Stimulated activated naive CD8-positive, alpha-beta T cell treated with anti-CD3 and anti-CD28 coated beads, Interleukin-15, amount 100 ng/mL, for 72 hours (primary cell): ENCODE measurements at regions not wholly inside any gene's neighbourhood (a gene's known extent, or its start where the extent isn't known, plus 50 kb on each side); places are given as distances from the start of the nearest gene placed in this dataset.
"Not testable (repeated sequence)": the region's sequence is repeated elsewhere in the genome, so short reads cannot be mapped to it uniquely, and the experiment has no call there.

Source experiments
- ATAC-seq: fragments of 150-1000 bp; cut with Tn5 transposase; 2 replicates; pipeline ENCODE4 v1.10.0; 2021; ENCODE audit warnings: mild to moderate bottlenecking, moderate library complexity
- DNase-seq, 2 donors: peaks; one replicate each; pipeline ENCODE4 v3.0.0; 2021 to 2022
- H3K27ac Mint-ChIP-seq, 2 donors: one replicate each; pipeline ENCODE4 v1.8.0; 2022; ENCODE audit warnings: mild to moderate bottlenecking in 2 of 2, mixed read lengths in 2 of 2, moderate library complexity in 2 of 2
- H3K27me3 Mint-ChIP-seq: one replicate; pipeline ENCODE4 v1.8.0; 2022; ENCODE audit warnings: mixed read lengths
- H3K4me1 Mint-ChIP-seq: one replicate; pipeline ENCODE4 v1.8.0; 2022; ENCODE audit warnings: mild to moderate bottlenecking, mixed read lengths
- H3K4me3 Mint-ChIP-seq, 2 donors: one replicate each; pipeline ENCODE4 v1.8.0; 2022; ENCODE audit warnings: mild to moderate bottlenecking in 2 of 2, mixed read lengths in 2 of 2, moderate library complexity in 1 of 2
- H3K9me3 Mint-ChIP-seq, 2 donors: one replicate each; pipeline ENCODE4 v1.8.0; 2022; ENCODE audit warnings: mixed read lengths in 2 of 2

- Mint-ChIP-seq H3K27ac (peak overlapping the region in 1 of 2 donors; percentile 30), H3K9me3 (no peaks in the 10 kb centered on the region), H3K27me3 (peaks cover 23% of the 10 kb centered on the region), H3K4me1 (peaks cover 28% of the 10 kb centered on the region), H3K4me3 (no peak overlapping the region)
- no peak for DNase-seq
- ATAC-seq: no peak
These were observed 164.7 kb upstream of the IQSEC1 start for GRCh38 chr3:13237776-13238490.

- Mint-ChIP-seq H3K4me3 (no peak overlapping the region), H3K27me3 (peaks cover 35% of the 10 kb centered on the region), H3K9me3 (no peaks in the 10 kb centered on the region), H3K4me1 (peaks cover 28% of the 10 kb centered on the region), H3K27ac (no peak overlapping the region)
- no peak for DNase-seq
- no peak for ATAC-seq
These were observed 163.4 kb upstream of the IQSEC1 start for GRCh38 chr3:13236557-13237173.

GRCh38 chr3:13235897-13236296, 162.7 kb upstream of the IQSEC1 start:
- no peak for ATAC-seq
- peaks cover 28% of the 10 kb centered on the region for H3K4me1 Mint-ChIP-seq
- H3K27ac Mint-ChIP-seq: no peak overlapping the region
- no peaks in the 10 kb centered on the region for H3K9me3 Mint-ChIP-seq
- H3K4me3 Mint-ChIP-seq: no peak overlapping the region
- peaks cover 35% of the 10 kb centered on the region for H3K27me3 Mint-ChIP-seq
- DNase-seq: no peak

- peak; percentile 74 for ATAC-seq
These were observed 161.8 kb upstream of the IQSEC1 start for GRCh38 chr3:13235079-13235478.

GRCh38 chr3:13234666-13235065, 161.4 kb upstream of the IQSEC1 start:
- H3K9me3 Mint-ChIP-seq: no peaks in the 10 kb centered on the region
- DNase-seq (no peak), ATAC-seq (no peak)
- H3K4me1 Mint-ChIP-seq: peaks cover 28% of the 10 kb centered on the region
- H3K27me3 Mint-ChIP-seq: peaks cover 35% of the 10 kb centered on the region
- peak overlapping the region in 1 of 2 donors; percentile 51 for H3K4me3 Mint-ChIP-seq
- H3K27ac Mint-ChIP-seq: peak overlapping the region in 1 of 2 donors; percentile 19

More at GRCh38 chr3:13235079-13235478, 161.8 kb upstream of the IQSEC1 start:
- peaks cover 35% of the 10 kb centered on the region for H3K27me3 Mint-ChIP-seq
- no peak overlapping the region for H3K4me3 Mint-ChIP-seq
- no peaks in the 10 kb centered on the region for H3K9me3 Mint-ChIP-seq
- H3K4me1 Mint-ChIP-seq: peaks cover 28% of the 10 kb centered on the region
- peak in 1 of 2 donors; percentile 26 for DNase-seq
- no peak overlapping the region for H3K27ac Mint-ChIP-seq

GRCh38 chr3:13233487-13234485, 160.6 kb upstream of the IQSEC1 start:
- Mint-ChIP-seq H3K4me3 (peak overlapping the region; percentile 1 to 51), H3K4me1 (peaks cover 28% of the 10 kb centered on the region), H3K27ac (peak overlapping the region in 1 of 2 donors; percentile 37), H3K27me3 (peaks cover 35% of the 10 kb centered on the region), H3K9me3 (no peaks in the 10 kb centered on the region)
- ATAC-seq (peak; percentile 29), DNase-seq (peak in 1 of 2 donors; percentile 3)

GRCh38 chr3:13231781-13232666, 158.8 kb upstream of the IQSEC1 start:
- peaks cover 28% of the 10 kb centered on the region for H3K4me1 Mint-ChIP-seq
- peaks cover 35% of the 10 kb centered on the region for H3K27me3 Mint-ChIP-seq
- H3K27ac Mint-ChIP-seq: no peak overlapping the region
- H3K9me3 Mint-ChIP-seq: no peaks in the 10 kb centered on the region
- no peak overlapping the region for H3K4me3 Mint-ChIP-seq
- ATAC-seq (no peak), DNase-seq (no peak)

- DNase-seq (peak in 1 of 2 donors; percentile 19), ATAC-seq (peak; percentile 81)
- Mint-ChIP-seq H3K9me3 (no peaks in the 10 kb centered on the region), H3K4me1 (peaks cover 12% of the 10 kb centered on the region), H3K27me3 (peaks cover 22% of the 10 kb centered on the region), H3K27ac (peak overlapping the region in 1 of 2 donors; percentile 1), H3K4me3 (no peak overlapping the region)
These were observed 156.2 kb upstream of the IQSEC1 start for GRCh38 chr3:13229273-13229949.

GRCh38 chr3:13228584-13228983, 155.4 kb upstream of the IQSEC1 start:
- no peak overlapping the region for H3K27ac Mint-ChIP-seq

GRCh38 chr3:13228169-13228568, 154.9 kb upstream of the IQSEC1 start:
- not testable (repeated sequence) for DNase-seq, H3K4me3 Mint-ChIP-seq, H3K27ac Mint-ChIP-seq, ATAC-seq, H3K4me1 Mint-ChIP-seq, H3K9me3 Mint-ChIP-seq
- peaks cover 14% of the 10 kb centered on the region for H3K27me3 Mint-ChIP-seq

More at GRCh38 chr3:13228584-13228983, 155.4 kb upstream of the IQSEC1 start:
- DNase-seq: no peak
- Mint-ChIP-seq H3K9me3 (no peaks in the 10 kb centered on the region), H3K27me3 (peaks cover 17% of the 10 kb centered on the region), H3K4me3 (no peak overlapping the region), H3K4me1 (peaks cover 6% of the 10 kb centered on the region)
- ATAC-seq: no peak

GRCh38 chr3:13227315-13228165, 154.3 kb upstream of the IQSEC1 start:
- peaks cover 8% of the 10 kb centered on the region for H3K27me3 Mint-ChIP-seq
- no peak overlapping the region for H3K4me3 Mint-ChIP-seq
- DNase-seq (no peak), ATAC-seq (no peak)
- H3K4me1 Mint-ChIP-seq: peaks cover 7% of the 10 kb centered on the region
- H3K27ac Mint-ChIP-seq: no peak overlapping the region
- H3K9me3 Mint-ChIP-seq: no peaks in the 10 kb centered on the region

- Mint-ChIP-seq H3K4me3 (no peak overlapping the region), H3K27me3 (no peaks in the 10 kb centered on the region), H3K4me1 (peaks cover 7% of the 10 kb centered on the region), H3K27ac (no peak overlapping the region), H3K9me3 (no peaks in the 10 kb centered on the region)
- ATAC-seq (no peak), DNase-seq (no peak)
These were observed 151.7 kb upstream of the IQSEC1 start for GRCh38 chr3:13224967-13225366.

GRCh38 chr3:13223574-13224237, 150.5 kb upstream of the IQSEC1 start:
- ATAC-seq (no peak), DNase-seq (no peak)
- no peaks in the 10 kb centered on the region for H3K27me3 Mint-ChIP-seq
- no peak overlapping the region for H3K27ac Mint-ChIP-seq
- peaks cover 7% of the 10 kb centered on the region for H3K4me1 Mint-ChIP-seq
- no peak overlapping the region for H3K4me3 Mint-ChIP-seq
- H3K9me3 Mint-ChIP-seq: no peaks in the 10 kb centered on the region
